ENCODE measurements at regions not wholly inside any gene's neighbourhood (a gene's known extent, or its start where the extent isn't known, plus 50 kb on each side); places are given as distances from the start of the nearest gene placed in this dataset.

DNA sequence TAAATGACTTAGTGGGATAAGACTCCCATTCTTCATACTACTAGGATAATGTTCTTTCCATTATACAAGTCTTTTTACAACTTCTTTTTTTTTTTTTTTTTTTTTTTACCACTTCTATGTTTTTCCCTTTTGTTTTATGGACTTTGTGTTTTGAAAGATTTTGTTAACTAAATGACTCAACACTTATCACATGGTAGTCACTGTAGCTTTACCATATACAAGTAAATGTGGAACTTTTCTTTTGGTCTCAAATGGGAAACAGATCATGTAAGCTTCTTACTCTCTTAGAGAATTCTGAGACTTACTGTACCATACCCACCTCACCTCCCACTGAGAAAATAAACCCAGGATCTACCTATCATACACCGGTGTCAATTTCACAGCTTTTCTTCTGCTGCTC is 590.3 kb upstream of the CDH2 start:
- no peak for TF ChIP-seq CTCF (IDR thresholded peaks at IDR 0.05; ENCODE audit: low read depth, low read length)
- DNase-seq (ENCODE audit: low read depth in 2 of 2) = peak; percentile 28 to 54
- H3K4me3 ChIP-seq (replicated peaks in 1 of 2; ENCODE audit: low read depth in 2 of 2, low read length in 2 of 2) = no peak overlapping the region

GRCh38 chr18:28766721-28767120 is 589.8 kb upstream of the CDH2 start:
- no peak overlapping the region for H3K4me3 ChIP-seq (replicated peaks in 1 of 2; ENCODE audit: low read depth in 2 of 2, low read length in 2 of 2)
- no peak for TF ChIP-seq CTCF (IDR thresholded peaks at IDR 0.05; ENCODE audit: low read depth, low read length)
- DNase-seq (ENCODE audit: low read depth in 2 of 2) = peak in 1 of 2 donors; percentile 27

DNA sequence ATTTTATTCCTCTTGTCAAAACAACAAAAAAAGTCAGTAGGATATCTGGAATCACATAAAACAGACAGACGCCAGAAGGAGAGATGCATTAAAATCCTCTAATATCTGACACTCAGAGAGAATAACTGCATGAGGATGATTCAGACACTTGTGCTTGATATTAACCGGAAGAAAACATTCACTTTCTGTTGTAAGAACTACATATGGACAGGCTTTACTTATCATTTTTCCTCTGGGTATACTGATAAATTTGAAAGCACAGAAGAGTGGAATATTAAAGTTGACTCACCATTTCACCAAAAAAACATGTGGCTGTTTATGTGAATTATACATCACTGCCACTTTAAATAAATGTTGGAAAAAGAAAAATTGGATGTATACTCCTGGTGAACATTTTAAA is 589.1 kb upstream of the CDH2 start:
- TF ChIP-seq CTCF (IDR thresholded peaks at IDR 0.05; ENCODE audit: low read depth, low read length) = no peak
- no peak overlapping the region for H3K4me3 ChIP-seq (replicated peaks in 1 of 2; ENCODE audit: low read depth in 2 of 2, low read length in 2 of 2)
- DNase-seq (ENCODE audit: low read depth in 2 of 2) = peak; percentile 61 to 81

DNA sequence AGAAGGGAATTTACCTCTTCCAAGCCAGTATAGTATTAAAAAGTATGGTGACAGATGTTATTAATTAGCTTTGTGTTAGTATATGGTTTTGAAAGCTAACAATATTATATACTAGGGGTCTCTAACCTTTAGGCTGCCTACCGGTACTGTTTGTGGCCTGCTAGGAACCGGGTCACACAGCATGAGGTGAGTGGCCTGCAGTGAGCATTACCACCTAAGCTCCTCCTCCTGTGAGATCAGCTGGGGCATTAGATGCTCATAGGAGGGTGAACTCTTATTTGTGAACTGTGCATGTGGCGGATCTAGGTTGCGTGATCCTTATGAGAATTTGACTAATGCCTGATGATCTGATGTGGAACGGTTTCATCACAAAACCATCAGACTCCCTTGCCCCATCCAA is 583.4 kb upstream of the CDH2 start:
- no peak for DNase-seq (ENCODE audit: low read depth in 2 of 2)
- H3K4me3 ChIP-seq (replicated peaks in 1 of 2; ENCODE audit: low read depth in 2 of 2, low read length in 2 of 2) = no peak overlapping the region
- TF ChIP-seq CTCF (IDR thresholded peaks at IDR 0.05; ENCODE audit: low read depth, low read length) = no peak

DNA sequence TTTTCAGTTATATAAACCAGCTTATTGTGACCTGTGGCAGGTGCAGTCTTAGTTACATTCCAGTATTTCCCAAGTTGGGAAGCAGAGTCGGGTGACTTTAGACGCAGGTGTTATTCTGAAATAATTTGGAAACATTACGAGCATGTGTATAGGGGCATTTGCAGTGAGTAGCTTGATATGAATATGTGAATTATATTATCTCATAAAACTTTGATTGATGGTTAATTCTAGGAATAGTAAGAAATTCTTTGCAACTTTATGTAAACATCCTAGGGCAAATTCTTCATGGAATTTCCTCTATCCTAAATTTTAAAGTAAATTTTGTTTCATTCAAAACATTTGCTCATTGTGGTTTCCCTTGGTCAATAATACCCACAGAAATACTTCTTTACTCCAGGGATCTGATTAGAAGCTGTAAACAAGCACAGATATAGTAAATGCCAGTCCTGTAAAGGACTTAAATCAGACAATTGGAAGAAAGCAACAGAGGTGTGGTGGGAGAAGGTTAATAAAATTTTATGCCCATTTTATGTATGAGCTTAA is 580.6 kb upstream of the CDH2 start:
- TF ChIP-seq CTCF (IDR thresholded peaks at IDR 0.05; ENCODE audit: low read depth, low read length) = no peak
- no peak for DNase-seq (ENCODE audit: low read depth in 2 of 2)
- H3K4me3 ChIP-seq (replicated peaks in 1 of 2; ENCODE audit: low read depth in 2 of 2, low read length in 2 of 2) = no peak overlapping the region

DNA sequence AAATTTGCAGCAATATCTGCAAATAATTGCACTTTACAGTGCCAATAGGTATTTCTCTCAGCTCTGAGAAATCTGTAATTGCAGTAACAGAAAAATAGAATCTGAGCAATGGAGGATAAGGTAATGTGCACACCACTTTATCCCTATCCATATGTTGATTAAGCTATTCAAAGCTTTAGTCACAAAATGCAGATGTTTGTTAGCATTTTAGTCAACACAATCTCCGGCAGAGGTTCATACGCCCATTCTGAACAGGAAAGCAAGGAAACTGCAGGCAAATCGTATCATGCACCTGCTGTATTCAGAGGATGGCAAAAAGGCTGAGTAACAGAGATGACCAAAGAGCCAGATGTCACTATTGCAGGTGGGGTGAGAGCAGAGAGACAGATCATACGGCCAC is 566.2 kb upstream of the CDH2 start:
- no peak for TF ChIP-seq CTCF (IDR thresholded peaks at IDR 0.05; ENCODE audit: low read depth, low read length)
- H3K4me3 ChIP-seq (replicated peaks in 1 of 2; ENCODE audit: low read depth in 2 of 2, low read length in 2 of 2) = no peak overlapping the region
- no peak for DNase-seq (ENCODE audit: low read depth in 2 of 2)

DNA sequence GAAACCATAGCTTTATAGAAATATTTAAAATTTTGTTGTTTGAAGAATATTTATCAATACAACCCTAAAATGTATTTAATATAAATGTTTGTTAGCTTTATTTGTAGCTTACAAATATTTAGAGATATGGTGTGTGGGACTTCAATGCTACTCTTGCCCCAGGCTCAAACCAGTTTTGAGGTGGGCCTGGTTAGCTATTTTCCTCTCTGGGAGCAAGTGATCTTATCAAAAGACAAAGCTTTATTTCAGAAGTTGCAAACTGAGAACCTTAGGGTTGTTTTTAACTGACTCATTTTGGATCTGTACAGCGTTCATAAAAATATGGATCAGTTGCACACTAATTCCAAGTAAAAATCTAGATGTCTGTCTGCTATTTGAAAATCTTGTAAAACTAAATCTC is 563.6 kb upstream of the CDH2 start:
- no peak for DNase-seq (ENCODE audit: low read depth in 2 of 2)
- no peak overlapping the region for H3K4me3 ChIP-seq (replicated peaks in 1 of 2; ENCODE audit: low read depth in 2 of 2, low read length in 2 of 2)
- TF ChIP-seq CTCF (IDR thresholded peaks at IDR 0.05; ENCODE audit: low read depth, low read length) = no peak
